Stimulated activated CD8-positive, alpha-beta memory T cell treated with anti-CD3 and anti-CD28 coated beads, Interleukin-12 subunit alpha, Interleukin-12 subunit beta, amount 100 ng/mL, for 24 hours (primary cell): ENCODE measurements at regions not wholly inside any gene's neighbourhood (a gene's known extent, or its start where the extent isn't known, plus 50 kb on each side); places are given as distances from the start of the nearest gene placed in this dataset.

ENCODE experiments used
- DNase-seq: peaks from one replicate; pipeline ENCODE4 v3.0.0-alpha.2; 2020; ENCODE audit errors: extremely low read depth

- DNase-seq = no peak
Observed at GRCh38 chr10:33126742-33127141, 168.7 kb upstream of the ITGB1 start.

- no peak for DNase-seq
Observed at GRCh38 chr10:33125522-33126517, 167.8 kb upstream of the ITGB1 start.

GRCh38 chr10:33125111-33125510, 167.1 kb upstream of the ITGB1 start:
- DNase-seq = no peak

GRCh38 chr10:33123680-33124079, 165.7 kb upstream of the ITGB1 start:
- DNase-seq = no peak

GRCh38 chr10:33122014-33122809, 164.2 kb upstream of the ITGB1 start:
- no peak for DNase-seq

GRCh38 chr10:33120700-33121099, 162.7 kb upstream of the ITGB1 start:
- DNase-seq = no peak

GRCh38 chr10:33120275-33120674, 162.2 kb upstream of the ITGB1 start:
- DNase-seq = no peak

- DNase-seq = no peak
Observed at GRCh38 chr10:33117816-33118215, 159.8 kb upstream of the ITGB1 start.

- DNase-seq = no peak
Observed at GRCh38 chr10:33117230-33117629, 159.2 kb upstream of the ITGB1 start.

- no peak for DNase-seq
Observed at GRCh38 chr10:33115738-33116719, 158.0 kb upstream of the ITGB1 start.

- no peak for DNase-seq
Observed at GRCh38 chr10:33114451-33114952, 156.5 kb upstream of the ITGB1 start.

GRCh38 chr10:33113466-33113865, 155.4 kb upstream of the ITGB1 start:
- no peak for DNase-seq

- no peak for DNase-seq
Observed at GRCh38 chr10:33112831-33113455, 154.9 kb upstream of the ITGB1 start.

GRCh38 chr10:33111488-33112051, 153.5 kb upstream of the ITGB1 start:
- DNase-seq = no peak

GRCh38 chr10:33109788-33110469, 151.9 kb upstream of the ITGB1 start:
- DNase-seq = no peak

GRCh38 chr10:33109384-33109783, 151.4 kb upstream of the ITGB1 start:
- no peak for DNase-seq

GRCh38 chr10:33107953-33108352, 149.9 kb upstream of the ITGB1 start:
- DNase-seq = no peak

GRCh38 chr10:33106767-33107166, 148.7 kb upstream of the ITGB1 start:
- no peak for DNase-seq

GRCh38 chr10:33103863-33104379, 145.9 kb upstream of the ITGB1 start:
- no peak for DNase-seq

- DNase-seq = no peak
Observed at GRCh38 chr10:33102071-33102470, 144.0 kb upstream of the ITGB1 start.
